Neural cell (in vitro differentiated cells): ENCODE measurements at regions not wholly inside any gene's neighbourhood (a gene's known extent, or its start where the extent isn't known, plus 50 kb on each side); places are given as distances from the start of the nearest gene placed in this dataset.

ENCODE experiments used
- H2AFZ ChIP-seq: fragments of 200-600, 300-800 bp; sonication (generic), shearing (Covaris generic); 2 replicates; pipeline ENCODE4 v1.6.0; 2014; ENCODE audit warnings: low read depth, mild to moderate bottlenecking, antibody characterized with exemption, low read length, moderate library complexity
- H3F3A ChIP-seq: fragments of 200-600 bp; shearing (Covaris generic); 2 replicates; pipeline ENCODE4 v1.6.1; 2016; ENCODE audit warnings: mild to moderate bottlenecking, moderate library complexity, mixed read lengths, antibody characterized with exemption, low read length; ENCODE audit not compliant: insufficient read depth, poor library complexity, severe bottlenecking
- H3K27ac ChIP-seq: fragments of 200-600, 300-800 bp; sonication (generic), shearing (Covaris generic); 2 replicates; pipeline ENCODE4 v1.5.1; 2014; ENCODE audit warnings: mild to moderate bottlenecking, low read length, moderate library complexity
- H3K27me3 ChIP-seq: fragments of 300-800, 200-600 bp; sonication (generic), shearing (Covaris generic); 2 replicates; pipeline ENCODE4 v1.6.0; 2014; ENCODE audit warnings: mild to moderate bottlenecking, low read depth, low read length, moderate library complexity; ENCODE audit not compliant: insufficient read depth
- H3K36me3 ChIP-seq: fragments of 300-800, 200-600 bp; sonication (generic), shearing (Covaris generic); 2 replicates; pipeline ENCODE4 v1.5.1; 2014; ENCODE audit warnings: mild to moderate bottlenecking, antibody characterized with exemption, low read length, moderate library complexity; ENCODE audit not compliant: insufficient read depth
- H3K4me2 ChIP-seq: fragments of 300-800, 200-600 bp; sonication (generic), shearing (Covaris generic); 2 replicates; pipeline ENCODE4 v1.6.0; 2014; ENCODE audit warnings: mild to moderate bottlenecking, low read length
- H3K4me3 ChIP-seq: fragments of 300-800, 200-600 bp; sonication (generic), shearing (Covaris generic); 2 replicates; pipeline ENCODE4 v1.5.1; 2014; ENCODE audit warnings: mild to moderate bottlenecking, low read length, moderate library complexity
- H3K79me2 ChIP-seq: fragments of 200-600 bp; shearing (Covaris generic); replicated peaks from 2 replicates; pipeline ENCODE4 v1.6.0; 2014; ENCODE audit warnings: mild to moderate bottlenecking, low read length, moderate library complexity; ENCODE audit not compliant: insufficient read depth
- H3K9ac ChIP-seq: fragments of 300-800, 200-600 bp; sonication (generic), shearing (Covaris generic); 2 replicates; pipeline ENCODE4 v1.6.1; 2016; ENCODE audit warnings: mild to moderate bottlenecking, low read length, mixed read lengths
- H3K9me2 ChIP-seq: fragments of 200-600 bp; shearing (Covaris generic); 2 replicates; pipeline ENCODE4 v1.6.1; 2016; ENCODE audit warnings: mild to moderate bottlenecking, low read length, mixed read lengths; ENCODE audit not compliant: insufficient read depth
- H3K9me3 ChIP-seq: fragments of 200-600, 300-800 bp; sonication (generic), shearing (Covaris generic); 2 replicates; pipeline ENCODE4 v1.6.1; 2016; ENCODE audit warnings: mild to moderate bottlenecking, mixed run types, low read length, moderate library complexity, mixed read lengths
- H4K20me1 ChIP-seq: fragments of 200-600 bp; shearing (Covaris generic); 2 replicates; pipeline ENCODE4 v1.6.1; 2016; ENCODE audit warnings: mild to moderate bottlenecking, mixed run types; ENCODE audit not compliant: insufficient read depth
- EP300 ChIP-seq: fragments of 450-650 bp; conservative IDR thresholded peaks from 2 replicates; pipeline ENCODE4 v1.6.1; 2014; ENCODE audit warnings: antibody characterized with exemption, mild to moderate bottlenecking, moderate library complexity; ENCODE audit not compliant: poor library complexity, severe bottlenecking
- EZH2 ChIP-seq: fragments of 200-600, 300-800 bp; shearing (Covaris generic), sonication (generic); IDR thresholded peaks from 2 replicates; pipeline ENCODE4 v1.6.1; 2014; ENCODE audit warnings: antibody characterized with exemption, low read length, borderline replicate concordance, mild to moderate bottlenecking; ENCODE audit not compliant: insufficient read depth, poor library complexity, severe bottlenecking
- MXI1 ChIP-seq: fragments of 450-650 bp; conservative IDR thresholded peaks from 2 replicates; pipeline ENCODE4 v1.6.1; 2014; ENCODE audit warnings: antibody characterized with exemption, mild to moderate bottlenecking; ENCODE audit not compliant: poor library complexity, severe bottlenecking
- POLR2AphosphoS5 ChIP-seq: IDR thresholded peaks from 2 replicates; pipeline ENCODE4 v1.6.1; 2012
- RAD21 ChIP-seq: fragments of 450-650 bp; conservative IDR thresholded peaks from 2 replicates; pipeline ENCODE4 v1.6.1; 2014; ENCODE audit warnings: antibody characterized with exemption, mild to moderate bottlenecking, moderate library complexity
- SMC3 ChIP-seq: fragments of 450-650 bp; conservative IDR thresholded peaks from 2 replicates; pipeline ENCODE4 v1.6.1; 2014; ENCODE audit warnings: antibody characterized with exemption, mild to moderate bottlenecking, moderate library complexity; ENCODE audit not compliant: poor library complexity
- TAF1 ChIP-seq: IDR thresholded peaks from 2 replicates; pipeline ENCODE4 v1.6.1; 2012; ENCODE audit warnings: low read depth
- TF ChIP-seq, protein P1 (sequence below): IDR thresholded peaks from 2 replicates; pipeline ENCODE4 v1.6.1; 2012; ENCODE audit warnings: borderline replicate concordance
- TF ChIP-seq, protein P2 (sequence below): fragments of 450-650 bp; IDR thresholded peaks from 2 replicates; pipeline ENCODE4 v1.5.1; 2014; ENCODE audit warnings: antibody characterized with exemption, mild to moderate bottlenecking, moderate library complexity; ENCODE audit not compliant: poor library complexity, severe bottlenecking

DNA sequence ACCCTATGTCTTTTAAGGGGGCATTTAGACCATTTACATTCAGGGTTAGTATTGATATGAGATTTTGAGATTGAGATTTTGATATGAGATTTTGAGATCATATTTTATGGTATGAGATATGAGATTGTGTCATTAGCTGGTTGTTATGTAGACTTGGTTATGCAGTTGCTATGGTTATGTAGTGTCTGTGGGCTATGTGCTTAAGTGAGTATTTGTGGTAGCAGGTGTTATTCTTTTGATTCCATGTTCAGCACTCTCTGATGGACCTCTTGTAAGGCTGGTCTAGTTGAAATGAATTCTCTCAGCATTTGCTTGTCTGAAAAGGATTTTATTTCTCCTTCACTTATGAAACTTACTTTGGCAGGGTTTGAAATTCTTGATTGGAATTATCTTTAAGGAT, 225.4 kb downstream of the SATB1 start:
- H3K4me3 ChIP-seq: no peak overlapping the region
- no peaks in the 10 kb centered on the region for H3K9me2 ChIP-seq
- TF ChIP-seq SMC3 (no peak), RAD21 (no peak), TAF1 (no peak), EZH2 (no peak), EP300 (no peak), POLR2AphosphoS5 (no peak), MXI1 (no peak)
- TF ChIP-seq, protein P1, sequence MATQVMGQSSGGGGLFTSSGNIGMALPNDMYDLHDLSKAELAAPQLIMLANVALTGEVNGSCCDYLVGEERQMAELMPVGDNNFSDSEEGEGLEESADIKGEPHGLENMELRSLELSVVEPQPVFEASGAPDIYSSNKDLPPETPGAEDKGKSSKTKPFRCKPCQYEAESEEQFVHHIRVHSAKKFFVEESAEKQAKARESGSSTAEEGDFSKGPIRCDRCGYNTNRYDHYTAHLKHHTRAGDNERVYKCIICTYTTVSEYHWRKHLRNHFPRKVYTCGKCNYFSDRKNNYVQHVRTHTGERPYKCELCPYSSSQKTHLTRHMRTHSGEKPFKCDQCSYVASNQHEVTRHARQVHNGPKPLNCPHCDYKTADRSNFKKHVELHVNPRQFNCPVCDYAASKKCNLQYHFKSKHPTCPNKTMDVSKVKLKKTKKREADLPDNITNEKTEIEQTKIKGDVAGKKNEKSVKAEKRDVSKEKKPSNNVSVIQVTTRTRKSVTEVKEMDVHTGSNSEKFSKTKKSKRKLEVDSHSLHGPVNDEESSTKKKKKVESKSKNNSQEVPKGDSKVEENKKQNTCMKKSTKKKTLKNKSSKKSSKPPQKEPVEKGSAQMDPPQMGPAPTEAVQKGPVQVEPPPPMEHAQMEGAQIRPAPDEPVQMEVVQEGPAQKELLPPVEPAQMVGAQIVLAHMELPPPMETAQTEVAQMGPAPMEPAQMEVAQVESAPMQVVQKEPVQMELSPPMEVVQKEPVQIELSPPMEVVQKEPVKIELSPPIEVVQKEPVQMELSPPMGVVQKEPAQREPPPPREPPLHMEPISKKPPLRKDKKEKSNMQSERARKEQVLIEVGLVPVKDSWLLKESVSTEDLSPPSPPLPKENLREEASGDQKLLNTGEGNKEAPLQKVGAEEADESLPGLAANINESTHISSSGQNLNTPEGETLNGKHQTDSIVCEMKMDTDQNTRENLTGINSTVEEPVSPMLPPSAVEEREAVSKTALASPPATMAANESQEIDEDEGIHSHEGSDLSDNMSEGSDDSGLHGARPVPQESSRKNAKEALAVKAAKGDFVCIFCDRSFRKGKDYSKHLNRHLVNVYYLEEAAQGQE: no peak
- TF ChIP-seq, protein P2, sequence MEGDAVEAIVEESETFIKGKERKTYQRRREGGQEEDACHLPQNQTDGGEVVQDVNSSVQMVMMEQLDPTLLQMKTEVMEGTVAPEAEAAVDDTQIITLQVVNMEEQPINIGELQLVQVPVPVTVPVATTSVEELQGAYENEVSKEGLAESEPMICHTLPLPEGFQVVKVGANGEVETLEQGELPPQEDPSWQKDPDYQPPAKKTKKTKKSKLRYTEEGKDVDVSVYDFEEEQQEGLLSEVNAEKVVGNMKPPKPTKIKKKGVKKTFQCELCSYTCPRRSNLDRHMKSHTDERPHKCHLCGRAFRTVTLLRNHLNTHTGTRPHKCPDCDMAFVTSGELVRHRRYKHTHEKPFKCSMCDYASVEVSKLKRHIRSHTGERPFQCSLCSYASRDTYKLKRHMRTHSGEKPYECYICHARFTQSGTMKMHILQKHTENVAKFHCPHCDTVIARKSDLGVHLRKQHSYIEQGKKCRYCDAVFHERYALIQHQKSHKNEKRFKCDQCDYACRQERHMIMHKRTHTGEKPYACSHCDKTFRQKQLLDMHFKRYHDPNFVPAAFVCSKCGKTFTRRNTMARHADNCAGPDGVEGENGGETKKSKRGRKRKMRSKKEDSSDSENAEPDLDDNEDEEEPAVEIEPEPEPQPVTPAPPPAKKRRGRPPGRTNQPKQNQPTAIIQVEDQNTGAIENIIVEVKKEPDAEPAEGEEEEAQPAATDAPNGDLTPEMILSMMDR: no peak
- no peaks in the 10 kb centered on the region for H3F3A ChIP-seq
- no peaks in the 10 kb centered on the region for H3K79me2 ChIP-seq
- no peaks in the 10 kb centered on the region for H3K9me3 ChIP-seq
- no peaks in the 10 kb centered on the region for H4K20me1 ChIP-seq
- no peak overlapping the region for H2AFZ ChIP-seq
- no peak overlapping the region for H3K9ac ChIP-seq
- no peaks in the 10 kb centered on the region for H3K27me3 ChIP-seq
- no peak overlapping the region for H3K27ac ChIP-seq
- no peaks in the 10 kb centered on the region for H3K36me3 ChIP-seq
- H3K4me2 ChIP-seq: no peak overlapping the region

DNA sequence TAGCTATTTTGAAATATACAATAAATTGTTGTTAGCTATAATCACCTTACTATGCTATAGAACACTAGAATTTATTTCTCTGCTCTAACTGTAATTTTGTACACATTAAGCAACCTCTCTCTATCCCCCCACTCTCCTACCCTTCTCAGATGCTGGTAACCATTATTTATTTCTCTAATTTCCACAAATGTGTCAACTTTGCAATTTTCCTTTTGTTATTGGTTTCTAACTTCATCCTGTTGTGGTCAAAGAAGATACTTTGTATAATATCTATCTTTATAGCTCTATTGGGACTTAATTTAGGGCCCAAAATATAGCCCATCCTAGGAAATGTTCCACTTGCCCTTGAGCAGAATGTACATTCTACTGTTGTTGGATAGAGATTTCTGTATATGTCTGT, 229.3 kb downstream of the SATB1 start:
- Histone ChIP-seq H3K4me3 (no peak overlapping the region), H3K36me3 (no peaks in the 10 kb centered on the region), H3K9me3 (no peaks in the 10 kb centered on the region), H3K4me2 (no peak overlapping the region), H3K79me2 (no peaks in the 10 kb centered on the region), H3K9ac (no peak overlapping the region), H3F3A (no peaks in the 10 kb centered on the region), H3K9me2 (no peaks in the 10 kb centered on the region), H4K20me1 (no peaks in the 10 kb centered on the region), H3K27me3 (no peaks in the 10 kb centered on the region), H3K27ac (no peak overlapping the region), H2AFZ (no peak overlapping the region)
- TF ChIP-seq, protein P2: no peak
- TF ChIP-seq, protein P1: no peak
- TF ChIP-seq POLR2AphosphoS5 (no peak), MXI1 (no peak), EZH2 (no peak), EP300 (no peak), TAF1 (no peak), RAD21 (no peak), SMC3 (no peak)
